ENCODE measurements at regions not wholly inside any gene's neighbourhood (a gene's known extent, or its start where the extent isn't known, plus 50 kb on each side); places are given as distances from the start of the nearest gene placed in this dataset.
"Not testable (repeated sequence)": the region's sequence is repeated elsewhere in the genome, so short reads cannot be mapped to it uniquely, and the experiment has no call there.

DNA sequence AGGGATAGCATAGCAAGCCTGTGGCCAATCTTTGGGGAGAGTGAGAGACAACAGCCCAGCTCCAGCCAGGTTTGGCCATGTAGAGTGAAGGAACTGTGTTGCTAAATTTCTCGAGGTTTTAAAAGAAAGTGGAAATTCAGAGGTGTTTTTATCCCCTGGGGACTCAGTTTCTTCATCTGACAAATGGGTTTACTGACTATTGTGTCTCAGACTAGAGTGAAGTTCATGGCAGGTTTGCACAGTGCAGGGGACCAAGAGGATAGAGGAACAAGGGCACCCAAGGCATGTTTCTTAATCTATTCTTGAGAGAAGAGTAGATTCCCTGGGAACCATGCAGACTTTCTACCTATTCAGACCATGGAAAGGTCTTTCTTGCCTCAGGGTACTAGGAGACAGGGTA lies 555.8 kb upstream of the C16orf82 start:
- no peak for DNase-seq

DNA sequence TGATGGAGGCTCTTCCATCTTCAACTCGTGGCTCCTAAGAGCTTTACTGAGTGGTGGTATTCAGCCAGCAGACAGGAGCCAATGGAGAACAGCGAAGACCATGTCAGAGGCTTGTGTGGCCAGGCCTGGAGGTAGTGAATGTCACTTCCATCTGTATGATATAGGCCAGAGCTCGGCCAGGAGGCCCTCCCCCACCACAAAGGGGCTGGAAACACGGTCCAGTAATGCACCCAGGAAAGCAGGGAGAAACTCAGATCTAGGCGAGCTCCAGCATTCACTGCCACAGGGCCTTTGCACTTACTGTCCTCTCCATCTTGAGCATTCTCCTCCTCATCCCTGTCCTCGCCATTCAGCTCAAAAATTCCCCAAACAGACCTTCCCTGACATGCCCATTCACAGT lies 555.3 kb upstream of the C16orf82 start:
- no peak for DNase-seq

DNA sequence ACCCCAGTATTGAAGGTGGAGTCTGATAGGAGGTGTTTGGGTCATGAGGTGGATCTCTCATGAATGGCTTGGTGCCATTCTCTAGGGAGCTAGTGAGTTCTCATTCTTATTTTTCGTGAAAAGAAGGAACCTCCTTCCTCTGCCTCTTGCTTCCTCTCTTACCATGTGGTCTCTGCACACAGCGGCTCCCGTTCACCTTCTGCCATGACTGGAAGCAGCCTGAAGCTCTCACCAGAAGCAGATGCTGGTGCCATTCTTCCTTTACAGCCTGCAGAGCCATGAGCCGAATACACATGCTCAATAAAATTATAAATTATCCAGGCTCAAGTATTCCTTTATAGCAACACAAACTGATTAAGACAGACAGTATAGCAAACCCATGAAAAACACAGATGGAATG lies 545.1 kb upstream of the C16orf82 start:
- no peak for DNase-seq

DNA sequence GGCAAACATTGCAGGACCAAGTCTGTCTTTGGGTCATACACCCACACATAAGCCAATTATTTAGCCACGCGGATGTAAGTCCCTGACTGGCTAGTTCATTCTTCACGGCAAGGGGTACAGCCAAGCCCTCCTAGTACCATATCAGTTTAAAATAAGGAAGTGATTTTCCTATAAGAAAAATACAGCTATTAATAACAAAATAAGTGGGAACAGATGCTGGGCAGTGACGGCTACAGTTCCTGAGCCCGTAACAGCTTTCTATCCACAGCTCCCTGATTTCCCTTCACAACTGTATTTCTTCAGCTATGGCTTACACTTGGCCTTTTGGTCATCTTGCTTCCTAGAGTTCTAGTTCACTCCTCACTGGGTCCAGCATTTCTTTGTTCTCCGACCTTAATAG lies 542.4 kb upstream of the C16orf82 start:
- DNase-seq, result no peak

DNA sequence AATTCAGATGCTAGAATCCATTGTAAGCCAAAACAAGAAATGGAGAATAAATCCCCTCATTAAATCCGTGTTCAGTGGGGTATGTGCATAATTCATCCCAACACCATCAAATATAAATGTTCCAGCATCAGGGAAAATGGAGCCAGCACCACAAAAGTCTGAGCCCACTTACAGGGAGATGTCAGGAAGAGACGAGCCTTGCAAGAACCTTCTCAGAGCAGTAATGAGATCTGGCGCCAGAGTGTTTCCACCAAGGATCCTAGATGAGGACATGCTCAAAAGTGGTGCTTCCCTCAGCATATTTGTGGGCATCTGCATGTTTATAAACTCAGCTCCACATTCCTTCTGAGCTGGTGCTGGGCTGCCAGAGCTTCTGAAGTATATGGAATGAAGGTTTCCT lies 541.9 kb upstream of the C16orf82 start:
- no peak for DNase-seq

DNA sequence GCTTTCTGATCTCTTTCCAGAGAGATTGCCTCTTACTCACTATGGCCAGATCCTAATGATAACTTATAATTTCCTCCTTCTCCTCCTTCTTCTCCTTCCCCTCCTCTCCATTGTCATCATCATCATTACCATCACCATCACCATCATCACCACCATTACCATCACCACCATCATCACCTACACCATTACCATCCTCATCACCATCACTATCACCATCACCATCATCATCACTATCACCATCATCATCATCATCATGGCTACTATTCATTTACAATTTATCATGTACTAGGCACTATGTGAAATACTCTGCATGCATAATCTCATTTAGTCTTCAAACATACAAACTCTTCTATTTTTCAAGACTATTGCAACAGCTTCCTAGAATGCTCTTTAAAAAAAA lies 540.9 kb upstream of the C16orf82 start:
- no peak for DNase-seq

DNA sequence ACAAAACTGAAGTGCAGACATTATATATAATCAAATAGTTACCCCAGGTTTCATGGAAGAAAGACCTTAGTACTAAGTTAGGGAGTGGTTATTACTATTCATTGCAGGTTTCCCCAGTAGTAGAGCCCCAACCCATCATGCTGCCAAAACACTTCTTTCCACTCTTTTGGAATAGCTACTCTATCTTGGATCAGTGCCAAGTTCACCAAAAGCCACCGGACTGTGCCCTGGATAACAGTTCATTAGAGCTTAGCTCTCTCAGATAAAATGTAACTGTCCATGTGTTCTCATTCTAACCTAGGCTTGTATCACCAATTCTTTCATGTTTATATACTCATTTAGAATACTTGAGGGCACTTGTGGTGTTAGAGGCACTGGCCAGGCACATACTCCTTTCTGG lies 540.1 kb upstream of the C16orf82 start:
- DNase-seq, result no peak

DNA sequence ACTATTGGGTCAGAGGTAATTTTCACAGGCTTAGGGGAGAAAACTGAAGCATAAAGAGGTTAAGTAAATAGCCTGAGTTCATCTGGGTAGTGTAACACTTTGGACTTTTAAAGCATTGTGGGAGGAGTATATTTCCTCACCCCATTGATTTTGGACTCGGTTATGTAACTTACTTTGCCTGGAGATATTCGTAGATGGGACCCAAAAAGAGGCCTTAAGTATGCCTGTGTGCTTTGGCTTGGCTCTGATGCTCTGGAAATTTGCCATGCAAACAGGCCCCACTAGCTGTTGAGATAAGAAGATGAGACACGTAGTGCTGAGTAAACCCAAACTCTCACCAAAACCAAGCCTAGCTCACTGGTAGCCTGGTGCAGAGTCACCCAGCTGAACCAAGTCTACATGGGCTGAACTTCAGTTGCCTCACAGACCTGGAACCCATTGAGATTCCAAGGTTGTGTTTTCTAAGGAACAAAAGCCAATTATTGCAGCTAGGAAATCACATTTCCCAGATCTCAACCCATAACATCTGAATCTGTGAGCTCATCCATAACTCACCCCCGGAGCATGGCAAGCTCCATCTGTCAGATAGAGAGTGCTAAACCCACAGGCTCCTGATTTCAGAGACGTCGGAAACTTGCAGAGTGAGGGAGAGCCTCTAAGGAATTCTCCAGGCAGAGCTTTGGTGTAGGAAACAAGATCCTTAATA lies 536.0 kb upstream of the C16orf82 start:
- DNase-seq, result no peak

DNA sequence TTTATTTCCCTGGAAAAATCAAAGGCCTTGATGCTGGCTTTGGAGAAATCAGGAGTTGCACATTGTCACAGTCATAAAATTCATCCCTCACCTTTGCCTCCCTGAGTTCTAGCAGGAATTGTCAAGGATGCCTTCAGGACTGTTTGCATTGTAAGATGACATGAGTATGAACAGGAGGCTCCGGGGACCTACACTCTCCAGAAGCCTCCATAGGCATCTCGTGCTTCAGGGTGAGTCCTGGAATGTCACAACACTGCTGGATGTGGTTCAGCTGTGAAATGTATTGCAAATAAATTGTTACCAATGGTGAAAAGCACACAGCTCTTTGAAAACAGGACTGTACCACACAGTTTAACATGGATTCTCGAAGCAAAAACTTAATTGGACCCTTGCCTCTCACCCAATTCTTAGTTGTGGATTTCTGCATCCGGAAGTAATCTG lies 535.4 kb upstream of the C16orf82 start:
- no peak for DNase-seq

DNA sequence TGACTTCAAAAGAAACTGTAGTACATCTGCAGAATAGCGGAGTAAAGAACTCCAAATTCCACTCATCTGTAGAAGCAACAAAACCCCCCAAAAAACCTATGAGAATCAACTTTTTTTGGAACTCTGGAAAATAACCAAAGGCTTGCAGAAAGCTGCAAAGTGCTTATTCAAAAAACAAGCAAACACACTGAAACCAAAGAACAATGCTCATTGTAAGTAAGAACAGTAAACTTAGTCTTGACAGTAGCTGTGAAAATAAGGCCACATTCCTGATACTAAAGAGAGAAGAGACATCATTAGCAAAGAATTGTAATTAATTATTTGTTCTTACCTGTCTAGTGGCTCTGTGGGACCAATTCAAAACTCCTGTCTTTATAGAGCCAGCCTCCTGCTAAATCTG lies 534.3 kb upstream of the C16orf82 start:
- DNase-seq, result no peak

DNA sequence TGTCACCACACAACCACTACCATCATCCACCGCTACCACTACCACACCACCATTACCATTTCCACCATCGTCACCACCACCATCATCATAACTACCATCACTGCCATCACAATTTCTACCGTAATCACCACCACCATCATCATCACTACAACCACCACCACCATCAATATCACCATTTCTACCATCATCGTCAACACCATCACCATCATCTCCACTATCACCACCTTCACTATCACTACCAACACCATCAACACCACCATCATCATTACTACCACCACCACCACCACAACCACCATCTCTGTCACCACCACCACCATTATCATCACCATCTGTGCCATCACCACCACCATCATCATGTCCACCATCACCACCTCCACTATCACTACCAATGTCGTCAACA lies 524.5 kb upstream of the C16orf82 start:
- no peak for DNase-seq

DNA sequence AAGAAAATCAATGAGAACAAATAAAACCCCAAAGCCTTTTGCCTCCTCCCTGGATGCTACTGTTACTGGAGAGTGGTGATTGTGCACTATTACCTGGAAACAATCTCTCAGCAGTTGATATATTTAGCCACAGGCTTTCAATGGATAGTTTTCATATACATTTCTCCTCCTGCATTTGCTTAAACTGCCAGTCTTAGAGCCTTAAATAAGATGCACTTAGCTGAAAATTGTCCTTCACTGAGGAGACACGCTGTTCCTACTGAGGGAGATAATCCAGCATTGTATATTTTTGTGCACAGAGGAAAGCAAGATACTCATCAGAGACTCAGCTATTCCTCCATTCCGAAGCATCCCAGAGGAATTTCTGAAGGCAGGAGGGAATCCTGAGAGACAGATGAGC lies 520.2 kb upstream of the C16orf82 start:
- no peak for DNase-seq

DNA sequence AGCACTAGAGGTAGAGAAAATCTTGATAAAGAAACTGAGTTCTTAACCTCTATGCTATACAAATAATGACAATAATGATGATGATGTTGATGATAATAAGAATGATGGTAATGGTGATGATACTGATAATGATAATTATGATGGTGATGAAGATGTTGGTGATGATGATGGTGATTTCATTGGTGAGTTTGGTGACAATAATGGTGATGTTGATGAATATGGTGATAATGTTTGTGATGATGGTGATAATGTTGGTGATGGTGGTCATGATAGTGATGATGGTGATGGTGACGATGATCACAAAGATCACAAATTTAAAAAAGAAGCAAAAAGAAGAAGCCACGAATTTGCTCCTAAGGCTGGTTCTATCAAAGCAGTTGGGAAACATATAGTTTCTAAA lies 519.0 kb upstream of the C16orf82 start:
- no peak for DNase-seq

DNA sequence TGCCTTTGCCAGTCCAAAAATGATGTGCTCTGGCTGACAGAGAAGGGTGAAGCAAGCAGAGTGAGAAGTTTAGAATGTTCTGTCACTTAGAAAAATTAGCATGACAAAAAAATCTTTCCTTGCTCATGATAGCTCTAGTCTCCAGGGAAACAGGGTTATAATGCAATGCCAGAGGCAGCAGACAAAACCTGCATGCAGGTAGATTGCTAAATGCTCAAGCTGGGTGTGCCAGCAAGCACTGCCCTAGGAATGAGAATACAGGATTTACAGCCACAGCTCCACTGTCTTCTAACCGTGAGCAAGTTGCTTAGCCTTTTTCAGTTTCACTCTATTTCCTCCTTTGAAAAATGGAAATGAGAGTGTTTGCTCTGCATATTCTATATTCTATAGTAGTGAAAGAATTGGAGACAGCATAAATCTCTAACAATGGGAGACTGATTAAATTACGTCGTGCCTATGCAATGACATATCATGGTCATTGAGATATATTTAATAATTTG lies 516.6 kb upstream of the C16orf82 start:
- no peak for DNase-seq

DNA sequence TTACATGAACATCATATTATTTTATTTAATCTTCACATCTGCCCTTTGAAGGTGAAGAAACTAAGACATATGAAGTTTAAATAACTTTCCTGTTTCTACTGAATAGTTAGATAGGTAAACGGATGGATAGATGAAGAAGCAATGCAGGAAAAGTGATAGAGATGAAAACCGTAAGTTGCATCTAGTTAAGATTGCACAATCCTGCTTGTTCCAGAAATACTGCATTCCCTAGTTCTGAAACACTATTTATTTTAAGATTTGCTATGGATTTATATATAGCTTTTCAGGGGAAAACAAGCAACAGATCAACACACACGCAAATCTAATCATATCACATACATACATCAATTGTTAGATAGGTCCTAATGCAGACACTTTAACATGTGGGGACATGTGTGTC lies 512.7 kb upstream of the C16orf82 start:
- DNase-seq, result no peak

DNA sequence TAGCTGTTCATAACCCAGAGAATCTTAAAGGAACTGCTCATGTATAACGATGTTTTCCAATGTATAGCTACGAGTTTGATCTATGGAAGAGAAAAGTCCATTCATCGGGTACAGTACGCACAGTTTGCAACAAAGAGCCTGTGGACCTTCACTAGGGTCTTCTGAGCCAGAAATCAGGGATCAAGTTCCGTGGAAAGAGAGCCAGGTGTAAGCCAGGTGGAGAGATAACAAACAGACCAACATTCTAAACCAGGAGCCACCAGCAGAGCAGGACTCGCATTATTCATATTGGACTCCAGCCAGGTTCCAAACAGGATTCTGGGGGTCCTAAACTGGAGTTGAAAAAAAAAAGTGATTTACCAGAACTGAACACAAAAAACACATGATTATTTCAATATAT lies 505.4 kb upstream of the C16orf82 start:
- DNase-seq, result no peak

DNA sequence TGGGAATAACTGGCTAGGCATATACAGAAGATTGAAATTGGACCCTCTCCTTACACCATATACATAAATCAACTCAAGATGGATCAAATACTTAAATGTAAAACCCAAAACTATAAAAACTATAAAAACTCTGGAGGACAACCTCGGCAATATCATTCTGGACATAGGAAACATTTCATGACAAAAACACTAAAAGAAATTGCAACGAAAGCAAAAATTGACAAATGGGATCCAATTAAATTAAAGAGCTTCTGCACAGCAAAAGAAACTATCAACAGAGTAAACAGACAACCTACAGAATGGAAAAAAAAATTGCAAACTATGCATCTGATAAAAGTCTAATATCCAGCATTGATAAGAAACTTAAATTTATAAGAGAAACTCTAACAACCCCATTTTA lies 503.7 kb upstream of the C16orf82 start:
- DNase-seq, result no peak

DNA sequence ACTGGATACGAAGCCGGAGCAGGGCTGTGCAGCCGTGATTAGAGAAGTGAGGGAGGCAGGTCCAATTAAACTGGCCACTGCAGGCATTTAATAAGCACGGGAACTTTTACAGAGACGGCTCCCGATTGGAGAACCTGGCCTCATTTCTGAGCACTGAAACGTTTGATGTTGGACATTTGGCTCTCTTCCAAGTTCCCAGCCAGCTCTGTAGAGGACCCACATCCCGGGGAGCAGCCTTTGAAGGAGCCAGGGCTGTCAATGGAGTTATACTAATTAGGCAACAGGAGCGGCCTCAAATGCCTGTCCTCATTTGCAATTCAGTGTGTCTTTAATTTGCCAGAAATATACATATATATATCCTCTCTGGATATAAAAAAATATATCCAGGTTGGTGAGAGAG lies 499.4 kb upstream of the C16orf82 start:
- no peak for DNase-seq

DNA sequence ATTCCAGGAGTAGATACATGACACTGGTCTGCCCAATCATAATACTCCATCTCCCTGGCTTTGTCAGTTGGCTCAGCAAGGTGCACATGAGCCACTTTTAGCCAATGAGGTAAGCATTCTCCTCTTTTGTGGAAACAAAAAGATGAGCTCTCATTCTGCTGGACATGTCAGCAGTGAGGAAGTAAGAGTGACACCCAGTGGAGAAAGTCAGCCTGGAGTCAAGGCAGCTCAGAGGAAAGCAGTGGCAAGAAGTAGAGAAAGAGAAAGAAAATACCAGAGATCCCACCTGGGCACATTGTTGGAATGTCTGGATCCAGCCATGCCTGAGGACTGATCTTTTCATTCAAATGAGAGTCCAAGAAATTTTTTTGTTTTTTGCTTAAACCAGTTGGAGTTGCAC lies 496.9 kb upstream of the C16orf82 start:
- DNase-seq, result no peak

DNA sequence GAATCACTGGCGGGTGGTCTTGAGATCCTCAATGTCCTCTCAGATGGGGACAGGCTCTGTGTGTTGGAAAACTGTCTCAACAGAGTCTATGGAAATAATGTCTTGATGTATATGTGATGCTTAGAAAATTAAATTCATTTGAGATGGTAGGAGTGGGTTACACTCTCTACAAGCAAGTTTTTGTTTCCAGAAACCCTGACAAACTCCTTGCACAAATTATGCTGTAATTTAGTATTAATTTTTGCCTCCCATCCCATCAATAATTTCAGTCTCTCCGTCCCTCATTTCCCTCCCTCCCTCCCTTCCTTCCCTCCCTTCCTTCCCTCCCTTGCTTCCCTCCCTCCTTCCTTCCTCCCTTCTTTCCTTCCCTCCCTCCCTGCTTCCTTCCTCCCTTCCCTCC lies 488.0 kb upstream of the C16orf82 start:
- DNase-seq, result no peak

DNA sequence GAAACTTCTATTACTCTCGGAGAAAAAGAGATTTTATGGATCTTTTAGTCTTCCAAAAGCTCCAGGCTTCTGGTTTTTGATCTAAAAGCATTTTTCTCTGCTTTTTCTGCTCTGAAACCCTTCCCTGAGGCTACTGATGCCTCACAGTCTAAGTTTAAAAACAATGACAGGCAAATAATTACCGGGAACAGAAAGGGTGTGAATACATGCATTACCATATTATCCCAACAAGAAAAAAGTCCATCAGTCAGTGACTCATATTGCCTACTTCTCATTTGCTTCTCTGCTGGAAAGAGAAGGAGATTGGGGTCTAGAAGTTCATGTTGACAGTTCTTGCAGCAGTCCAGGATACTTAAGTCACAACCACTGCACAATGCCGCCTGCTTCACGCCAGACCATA lies 482.9 kb upstream of the C16orf82 start:
- no peak for DNase-seq

DNA sequence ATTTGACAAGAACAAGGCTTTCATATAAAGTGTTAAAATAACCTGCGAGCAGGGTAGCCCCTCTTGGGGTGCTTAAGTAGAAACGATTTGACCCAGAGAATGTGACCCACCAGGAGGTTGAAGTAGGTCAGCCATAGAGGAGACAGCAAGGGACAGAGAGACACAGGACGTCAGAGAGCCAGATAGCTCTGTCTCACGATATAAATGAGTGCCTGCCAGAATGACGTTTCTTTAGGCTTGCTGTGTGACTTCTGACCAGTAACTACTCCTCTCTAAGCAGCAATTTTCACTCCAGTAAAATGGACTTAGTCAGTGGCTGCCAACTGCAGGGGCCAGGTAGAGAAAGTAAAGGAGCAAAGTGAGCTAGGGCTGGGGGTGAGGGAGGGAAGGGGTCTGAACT lies 473.0 kb upstream of the C16orf82 start:
- DNase-seq, result no peak

DNA sequence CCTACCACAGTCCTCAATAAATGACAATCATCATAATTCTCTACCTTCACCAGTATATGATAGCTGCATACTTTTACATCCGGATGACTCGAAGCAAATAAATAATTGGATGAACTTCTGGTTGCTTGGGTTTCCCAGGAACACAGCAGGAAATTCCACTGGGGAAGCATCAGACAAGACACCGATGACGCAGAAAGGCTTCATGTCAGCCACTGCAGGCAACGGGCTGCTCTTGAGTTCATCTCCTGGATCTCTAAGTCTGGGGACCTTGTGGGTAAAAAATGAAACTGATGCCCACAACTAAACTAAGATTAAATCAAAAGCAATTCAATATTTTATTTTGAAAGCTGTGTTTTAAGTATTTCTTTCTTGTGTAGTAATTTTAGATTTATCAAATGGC lies 472.1 kb upstream of the C16orf82 start:
- no peak for DNase-seq

DNA sequence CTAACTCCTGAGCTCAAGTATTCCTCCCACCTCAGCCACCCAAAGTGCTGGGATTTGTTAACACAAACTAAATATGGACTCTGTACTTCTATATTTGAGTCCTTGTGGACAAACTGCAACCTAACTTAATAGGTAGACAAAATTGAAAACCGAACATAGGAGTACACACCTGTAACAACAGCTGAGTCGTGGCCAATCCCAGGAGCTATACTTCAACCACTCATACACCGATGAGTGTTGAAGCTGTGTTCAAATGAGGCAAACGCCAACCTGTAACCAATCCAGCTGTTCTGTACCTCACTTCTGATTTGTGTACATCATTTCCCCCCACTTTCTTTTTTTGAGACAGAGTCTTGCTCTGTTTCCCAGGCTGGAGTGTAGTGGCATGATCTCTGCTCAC lies 471.5 kb upstream of the C16orf82 start:
- DNase-seq, result no peak

DNA sequence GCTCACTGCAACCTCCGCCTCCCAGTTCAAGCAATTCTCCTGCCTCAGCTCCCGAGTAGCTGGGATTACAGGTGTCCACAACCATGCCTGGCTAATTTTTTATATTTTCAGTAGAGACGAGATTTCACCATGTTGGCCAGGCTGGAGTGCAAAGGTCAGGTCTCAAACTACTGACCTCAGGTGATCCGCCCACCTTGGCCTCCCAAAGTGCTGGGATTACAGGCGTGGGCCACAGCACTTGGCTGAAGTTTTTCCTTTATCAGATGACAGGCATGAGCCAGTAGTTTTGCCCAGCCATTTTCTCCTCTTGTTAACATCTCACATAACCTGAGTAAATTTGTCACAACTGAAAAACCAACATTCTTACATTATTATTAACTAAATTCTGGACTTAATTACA lies 470.7 kb upstream of the C16orf82 start:
- not testable (repeated sequence) for DNase-seq

DNA sequence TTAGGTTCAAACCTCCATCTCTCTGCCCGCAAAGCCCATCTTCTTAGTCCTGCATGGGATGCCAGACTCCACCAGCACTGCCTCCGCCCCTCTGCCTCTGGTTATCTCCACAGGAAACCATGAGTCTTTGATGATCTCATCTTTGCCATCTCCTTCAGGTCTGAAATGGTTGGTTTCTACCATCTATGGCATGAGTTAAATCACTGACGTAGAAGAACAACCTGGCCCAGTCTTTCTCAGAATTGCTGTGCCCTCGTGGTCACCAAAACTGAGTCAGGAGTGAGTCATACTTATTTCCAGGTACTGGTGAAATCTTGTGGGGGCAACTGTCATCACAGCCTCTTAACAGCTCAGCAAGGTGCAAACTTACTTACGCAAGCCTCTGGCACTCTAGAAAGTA lies 468.7 kb upstream of the C16orf82 start:
- peak; percentile 47 for DNase-seq
